GM23338 (cell line): ENCODE measurements at regions not wholly inside any gene's neighbourhood (a gene's known extent, or its start where the extent isn't known, plus 50 kb on each side); places are given as distances from the start of the nearest gene placed in this dataset.

Experiments
- ATAC-seq: fragments of 200-7000 bp; cut with Tn5 transposase; 3 replicates; pipeline ENCODE4 v1.9.1; 2020
- DNase-seq: peaks from one replicate; pipeline ENCODE4 v3.0.0-alpha.2; 2015; ENCODE audit warnings: low spot score
- H2AFZ ChIP-seq: fragments of 200-600 bp; sonication (generic); 2 replicates; pipeline ENCODE4 v1.8.0; 2016; ENCODE audit warnings: antibody characterized with exemption, mild to moderate bottlenecking, moderate library complexity
- H3F3A ChIP-seq: fragments of 200-600 bp; sonication (generic); replicated peaks from 2 replicates; pipeline ENCODE4 v1.8.0; 2017; ENCODE audit warnings: antibody characterized with exemption, mixed run types, low read depth
- H3K27ac ChIP-seq: fragments of 200-600 bp; sonication (generic); 2 replicates; pipeline ENCODE4 v1.6.1; 2016; ENCODE audit warnings: low read depth
- H3K27me3 ChIP-seq: fragments of 200-600 bp; sonication (generic); 2 replicates; pipeline ENCODE4 v1.8.0; 2016; ENCODE audit warnings: mild to moderate bottlenecking, mixed run types, moderate library complexity; ENCODE audit not compliant: insufficient read depth
- H3K36me3 ChIP-seq: fragments of 200-600 bp; sonication (generic); 2 replicates; pipeline ENCODE4 v1.8.0; 2016; ENCODE audit warnings: mild to moderate bottlenecking; ENCODE audit not compliant: insufficient read depth
- H3K4me1 ChIP-seq: fragments of 200-600 bp; sonication (generic); 2 replicates; pipeline ENCODE4 v1.8.0; 2016; ENCODE audit warnings: mild to moderate bottlenecking, moderate library complexity; ENCODE audit not compliant: insufficient read depth
- H3K4me2 ChIP-seq: fragments of 200-600 bp; sonication (generic); 2 replicates; pipeline ENCODE4 v1.7.1; 2017; ENCODE audit warnings: mixed run types
- H3K4me3 ChIP-seq: fragments of 200-600 bp; sonication (generic); 2 replicates; pipeline ENCODE4 v1.6.1; 2016; ENCODE audit warnings: mixed run types
- H3K79me2 ChIP-seq: fragments of 200-600 bp; sonication (generic); replicated peaks from 2 replicates; pipeline ENCODE4 v1.8.0; 2017; ENCODE audit warnings: mild to moderate bottlenecking; ENCODE audit not compliant: insufficient read depth
- H3K9me2 ChIP-seq: fragments of 200-600 bp; sonication (generic); 2 replicates; pipeline ENCODE4 v1.8.0; 2017; ENCODE audit not compliant: insufficient read depth
- H4K20me1 ChIP-seq: fragments of 200-600 bp; sonication (generic); replicated peaks from 2 replicates; pipeline ENCODE4 v1.8.0; 2017; ENCODE audit warnings: mild to moderate bottlenecking; ENCODE audit not compliant: insufficient read depth
- H3K27ac Mint-ChIP-seq: 2 replicates; pipeline ENCODE4 v1.8.0; 2020; ENCODE audit warnings: inconsistent platforms, mild to moderate bottlenecking, moderate library complexity, mixed read lengths
- H3K27me3 Mint-ChIP-seq: 3 replicates; pipeline ENCODE4 v1.8.0; 2022; ENCODE audit warnings: low read depth, mild to moderate bottlenecking, moderate library complexity, mixed read lengths, inconsistent platforms; ENCODE audit not compliant: insufficient read depth, poor library complexity
- H3K36me3 Mint-ChIP-seq: 3 replicates; pipeline ENCODE4 v1.8.0; 2021; ENCODE audit warnings: low read depth, mild to moderate bottlenecking, inconsistent platforms, moderate library complexity, mixed read lengths
- H3K4me1 Mint-ChIP-seq: 3 replicates; pipeline ENCODE4 v1.8.0; 2020; ENCODE audit warnings: mild to moderate bottlenecking, inconsistent platforms, mixed read lengths
- H3K4me3 Mint-ChIP-seq: 3 replicates; pipeline ENCODE4 v1.8.0; 2021; ENCODE audit warnings: moderate library complexity, mild to moderate bottlenecking, inconsistent platforms, mixed read lengths
- H3K9me3 Mint-ChIP-seq: 3 replicates; pipeline ENCODE4 v1.8.0; 2020; ENCODE audit warnings: moderate library complexity, mild to moderate bottlenecking, inconsistent platforms, mixed read lengths
- CREB1 ChIP-seq: fragments of 250-450 bp; sonication (Bioruptor Pico); IDR thresholded peaks from 2 replicates; pipeline ENCODE4 v1.5.0; 2020; ENCODE audit warnings: low read depth, mild to moderate bottlenecking, moderate library complexity
- EZH2 ChIP-seq: fragments of 200-600 bp; sonication (generic); IDR thresholded peaks from one replicate; pipeline ENCODE4 v1.8.0; 2017; ENCODE audit warnings: antibody characterized with exemption, mild to moderate bottlenecking, low read depth; ENCODE audit not compliant: unreplicated experiment
- EZH2phosphoT487 ChIP-seq: fragments of 200-600 bp; sonication (generic); IDR thresholded peaks from one replicate; pipeline ENCODE4 v1.8.1; 2018; ENCODE audit warnings: antibody characterized with exemption; ENCODE audit not compliant: unreplicated experiment
- NANOG ChIP-seq: IDR thresholded peaks from 2 replicates; pipeline ENCODE4 v1.6.1; 2016; ENCODE audit warnings: antibody characterized with exemption, borderline replicate concordance
- POLR2AphosphoS5 ChIP-seq: IDR thresholded peaks from 2 replicates; pipeline ENCODE4 v1.6.1; 2016; ENCODE audit warnings: antibody characterized with exemption, low read depth
- STAT1 ChIP-seq: IDR thresholded peaks from one replicate; pipeline ENCODE4 v1.6.1; 2016; ENCODE audit warnings: antibody characterized with exemption; ENCODE audit not compliant: unreplicated experiment
- ZNF114 ChIP-seq: fragments of 250-450 bp; sonication (Bioruptor Pico); IDR thresholded peaks from 2 replicates; pipeline ENCODE4 v1.5.0; 2020; ENCODE audit warnings: mild to moderate bottlenecking, moderate library complexity
- ZNF331 ChIP-seq: fragments of 250-450 bp; sonication (Bioruptor Pico); IDR thresholded peaks from 2 replicates; pipeline ENCODE4 v1.5.0; 2020; ENCODE audit warnings: low read depth, mild to moderate bottlenecking, moderate library complexity
- TF ChIP-seq, protein P1 (sequence below): IDR thresholded peaks from one replicate; pipeline ENCODE4 v1.6.1; 2018; ENCODE audit warnings: antibody characterized with exemption; ENCODE audit not compliant: unreplicated experiment
- TF ChIP-seq, protein P2 (sequence below): fragments of 250-450 bp; sonication (Bioruptor Pico); IDR thresholded peaks from 2 replicates; pipeline ENCODE4 v1.5.0; 2020; ENCODE audit warnings: mild to moderate bottlenecking, moderate library complexity
- TF ChIP-seq, protein P3 (sequence below), 2 experiments: fragments of 200-600 bp in 1 of 2; sonication (generic) in 1 of 2; conservative IDR thresholded peaks; 2 replicates each; pipeline versions ENCODE4 v1.5.1 to v1.6.1; 2016 to 2017; ENCODE audit warnings: antibody characterized with exemption in 2 of 2, low read depth in 2 of 2, mild to moderate bottlenecking in 2 of 2, moderate library complexity in 1 of 2

GRCh38 chr11:122421702-122422101 is 233.8 kb upstream of the UBASH3B start:
- Histone ChIP-seq H3F3A (no peaks in the 10 kb centered on the region), H2AFZ (no peak overlapping the region), H3K27me3 (no peaks in the 10 kb centered on the region), H3K4me3 (no peak overlapping the region), H4K20me1 (no peaks in the 10 kb centered on the region), H3K36me3 (no peaks in the 10 kb centered on the region; the same call in 1 of the 2 replicates), H3K27ac (no peak overlapping the region), H3K9me2 (no peaks in the 10 kb centered on the region), H3K4me2 (no peak overlapping the region), H3K79me2 (no peaks in the 10 kb centered on the region), H3K4me1 (peaks cover 9% of the 10 kb centered on the region; the same call in 1 of the 2 replicates)
- no peak for DNase-seq
- ATAC-seq, result no peak
- no peaks in the 10 kb centered on the region for H3K27me3 Mint-ChIP-seq
- no peak overlapping the region for H3K27ac Mint-ChIP-seq
- H3K4me3 Mint-ChIP-seq, result no peak overlapping the region
- H3K9me3 Mint-ChIP-seq, result no peaks in the 10 kb centered on the region
- H3K36me3 Mint-ChIP-seq, result no peaks in the 10 kb centered on the region
- H3K4me1 Mint-ChIP-seq, result peaks cover 29% of the 10 kb centered on the region
- TF ChIP-seq, protein P1, sequence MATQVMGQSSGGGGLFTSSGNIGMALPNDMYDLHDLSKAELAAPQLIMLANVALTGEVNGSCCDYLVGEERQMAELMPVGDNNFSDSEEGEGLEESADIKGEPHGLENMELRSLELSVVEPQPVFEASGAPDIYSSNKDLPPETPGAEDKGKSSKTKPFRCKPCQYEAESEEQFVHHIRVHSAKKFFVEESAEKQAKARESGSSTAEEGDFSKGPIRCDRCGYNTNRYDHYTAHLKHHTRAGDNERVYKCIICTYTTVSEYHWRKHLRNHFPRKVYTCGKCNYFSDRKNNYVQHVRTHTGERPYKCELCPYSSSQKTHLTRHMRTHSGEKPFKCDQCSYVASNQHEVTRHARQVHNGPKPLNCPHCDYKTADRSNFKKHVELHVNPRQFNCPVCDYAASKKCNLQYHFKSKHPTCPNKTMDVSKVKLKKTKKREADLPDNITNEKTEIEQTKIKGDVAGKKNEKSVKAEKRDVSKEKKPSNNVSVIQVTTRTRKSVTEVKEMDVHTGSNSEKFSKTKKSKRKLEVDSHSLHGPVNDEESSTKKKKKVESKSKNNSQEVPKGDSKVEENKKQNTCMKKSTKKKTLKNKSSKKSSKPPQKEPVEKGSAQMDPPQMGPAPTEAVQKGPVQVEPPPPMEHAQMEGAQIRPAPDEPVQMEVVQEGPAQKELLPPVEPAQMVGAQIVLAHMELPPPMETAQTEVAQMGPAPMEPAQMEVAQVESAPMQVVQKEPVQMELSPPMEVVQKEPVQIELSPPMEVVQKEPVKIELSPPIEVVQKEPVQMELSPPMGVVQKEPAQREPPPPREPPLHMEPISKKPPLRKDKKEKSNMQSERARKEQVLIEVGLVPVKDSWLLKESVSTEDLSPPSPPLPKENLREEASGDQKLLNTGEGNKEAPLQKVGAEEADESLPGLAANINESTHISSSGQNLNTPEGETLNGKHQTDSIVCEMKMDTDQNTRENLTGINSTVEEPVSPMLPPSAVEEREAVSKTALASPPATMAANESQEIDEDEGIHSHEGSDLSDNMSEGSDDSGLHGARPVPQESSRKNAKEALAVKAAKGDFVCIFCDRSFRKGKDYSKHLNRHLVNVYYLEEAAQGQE, result no peak
- TF ChIP-seq STAT1, result no peak
- no peak for TF ChIP-seq EZH2
- no peak for TF ChIP-seq ZNF331 (CRISPR knock-in tag)
- TF ChIP-seq, protein P2, sequence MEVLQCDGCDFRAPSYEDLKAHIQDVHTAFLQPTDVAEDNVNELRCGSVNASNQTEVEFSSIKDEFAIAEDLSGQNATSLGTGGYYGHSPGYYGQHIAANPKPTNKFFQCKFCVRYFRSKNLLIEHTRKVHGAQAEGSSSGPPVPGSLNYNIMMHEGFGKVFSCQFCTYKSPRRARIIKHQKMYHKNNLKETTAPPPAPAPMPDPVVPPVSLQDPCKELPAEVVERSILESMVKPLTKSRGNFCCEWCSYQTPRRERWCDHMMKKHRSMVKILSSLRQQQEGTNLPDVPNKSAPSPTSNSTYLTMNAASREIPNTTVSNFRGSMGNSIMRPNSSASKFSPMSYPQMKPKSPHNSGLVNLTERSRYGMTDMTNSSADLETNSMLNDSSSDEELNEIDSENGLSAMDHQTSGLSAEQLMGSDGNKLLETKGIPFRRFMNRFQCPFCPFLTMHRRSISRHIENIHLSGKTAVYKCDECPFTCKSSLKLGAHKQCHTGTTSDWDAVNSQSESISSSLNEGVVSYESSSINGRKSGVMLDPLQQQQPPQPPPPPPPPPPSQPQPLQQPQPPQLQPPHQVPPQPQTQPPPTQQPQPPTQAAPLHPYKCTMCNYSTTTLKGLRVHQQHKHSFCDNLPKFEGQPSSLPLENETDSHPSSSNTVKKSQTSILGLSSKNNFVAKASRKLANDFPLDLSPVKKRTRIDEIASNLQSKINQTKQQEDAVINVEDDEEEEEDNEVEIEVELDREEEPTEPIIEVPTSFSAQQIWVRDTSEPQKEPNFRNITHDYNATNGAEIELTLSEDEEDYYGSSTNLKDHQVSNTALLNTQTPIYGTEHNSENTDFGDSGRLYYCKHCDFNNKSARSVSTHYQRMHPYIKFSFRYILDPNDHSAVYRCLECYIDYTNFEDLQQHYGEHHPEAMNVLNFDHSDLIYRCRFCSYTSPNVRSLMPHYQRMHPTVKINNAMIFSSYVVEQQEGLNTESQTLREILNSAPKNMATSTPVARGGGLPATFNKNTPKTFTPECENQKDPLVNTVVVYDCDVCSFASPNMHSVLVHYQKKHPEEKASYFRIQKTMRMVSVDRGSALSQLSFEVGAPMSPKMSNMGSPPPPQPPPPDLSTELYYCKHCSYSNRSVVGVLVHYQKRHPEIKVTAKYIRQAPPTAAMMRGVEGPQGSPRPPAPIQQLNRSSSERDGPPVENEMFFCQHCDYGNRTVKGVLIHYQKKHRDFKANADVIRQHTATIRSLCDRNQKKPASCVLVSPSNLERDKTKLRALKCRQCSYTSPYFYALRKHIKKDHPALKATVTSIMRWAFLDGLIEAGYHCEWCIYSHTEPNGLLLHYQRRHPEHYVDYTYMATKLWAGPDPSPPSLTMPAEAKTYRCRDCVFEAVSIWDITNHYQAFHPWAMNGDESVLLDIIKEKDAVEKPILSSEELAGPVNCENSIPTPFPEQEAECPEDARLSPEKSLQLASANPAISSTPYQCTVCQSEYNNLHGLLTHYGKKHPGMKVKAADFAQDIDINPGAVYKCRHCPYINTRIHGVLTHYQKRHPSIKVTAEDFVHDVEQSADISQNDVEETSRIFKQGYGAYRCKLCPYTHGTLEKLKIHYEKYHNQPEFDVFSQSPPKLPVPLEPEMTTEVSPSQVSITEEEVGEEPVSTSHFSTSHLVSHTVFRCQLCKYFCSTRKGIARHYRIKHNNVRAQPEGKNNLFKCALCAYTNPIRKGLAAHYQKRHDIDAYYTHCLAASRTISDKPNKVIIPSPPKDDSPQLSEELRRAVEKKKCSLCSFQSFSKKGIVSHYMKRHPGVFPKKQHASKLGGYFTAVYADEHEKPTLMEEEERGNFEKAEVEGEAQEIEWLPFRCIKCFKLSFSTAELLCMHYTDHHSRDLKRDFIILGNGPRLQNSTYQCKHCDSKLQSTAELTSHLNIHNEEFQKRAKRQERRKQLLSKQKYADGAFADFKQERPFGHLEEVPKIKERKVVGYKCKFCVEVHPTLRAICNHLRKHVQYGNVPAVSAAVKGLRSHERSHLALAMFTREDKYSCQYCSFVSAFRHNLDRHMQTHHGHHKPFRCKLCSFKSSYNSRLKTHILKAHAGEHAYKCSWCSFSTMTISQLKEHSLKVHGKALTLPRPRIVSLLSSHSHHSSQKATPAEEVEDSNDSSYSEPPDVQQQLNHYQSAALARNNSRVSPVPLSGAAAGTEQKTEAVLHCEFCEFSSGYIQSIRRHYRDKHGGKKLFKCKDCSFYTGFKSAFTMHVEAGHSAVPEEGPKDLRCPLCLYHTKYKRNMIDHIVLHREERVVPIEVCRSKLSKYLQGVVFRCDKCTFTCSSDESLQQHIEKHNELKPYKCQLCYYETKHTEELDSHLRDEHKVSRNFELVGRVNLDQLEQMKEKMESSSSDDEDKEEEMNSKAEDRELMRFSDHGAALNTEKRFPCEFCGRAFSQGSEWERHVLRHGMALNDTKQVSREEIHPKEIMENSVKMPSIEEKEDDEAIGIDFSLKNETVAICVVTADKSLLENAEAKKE (CRISPR knock-in tag), result no peak
- TF ChIP-seq, protein P3, sequence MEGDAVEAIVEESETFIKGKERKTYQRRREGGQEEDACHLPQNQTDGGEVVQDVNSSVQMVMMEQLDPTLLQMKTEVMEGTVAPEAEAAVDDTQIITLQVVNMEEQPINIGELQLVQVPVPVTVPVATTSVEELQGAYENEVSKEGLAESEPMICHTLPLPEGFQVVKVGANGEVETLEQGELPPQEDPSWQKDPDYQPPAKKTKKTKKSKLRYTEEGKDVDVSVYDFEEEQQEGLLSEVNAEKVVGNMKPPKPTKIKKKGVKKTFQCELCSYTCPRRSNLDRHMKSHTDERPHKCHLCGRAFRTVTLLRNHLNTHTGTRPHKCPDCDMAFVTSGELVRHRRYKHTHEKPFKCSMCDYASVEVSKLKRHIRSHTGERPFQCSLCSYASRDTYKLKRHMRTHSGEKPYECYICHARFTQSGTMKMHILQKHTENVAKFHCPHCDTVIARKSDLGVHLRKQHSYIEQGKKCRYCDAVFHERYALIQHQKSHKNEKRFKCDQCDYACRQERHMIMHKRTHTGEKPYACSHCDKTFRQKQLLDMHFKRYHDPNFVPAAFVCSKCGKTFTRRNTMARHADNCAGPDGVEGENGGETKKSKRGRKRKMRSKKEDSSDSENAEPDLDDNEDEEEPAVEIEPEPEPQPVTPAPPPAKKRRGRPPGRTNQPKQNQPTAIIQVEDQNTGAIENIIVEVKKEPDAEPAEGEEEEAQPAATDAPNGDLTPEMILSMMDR (conservative IDR thresholded peaks at IDR 0.05; ENCODE audit: low read depth in 2 of 2), result no peak
- no peak for TF ChIP-seq ZNF114
- no peak for TF ChIP-seq CREB1 (CRISPR knock-in tag)
- no peak for TF ChIP-seq EZH2phosphoT487
- no peak for TF ChIP-seq POLR2AphosphoS5
- no peak for TF ChIP-seq NANOG
